ENCODE measurements at regions not wholly inside any gene's neighbourhood (a gene's known extent, or its start where the extent isn't known, plus 50 kb on each side); places are given as distances from the start of the nearest gene placed in this dataset.

DNA sequence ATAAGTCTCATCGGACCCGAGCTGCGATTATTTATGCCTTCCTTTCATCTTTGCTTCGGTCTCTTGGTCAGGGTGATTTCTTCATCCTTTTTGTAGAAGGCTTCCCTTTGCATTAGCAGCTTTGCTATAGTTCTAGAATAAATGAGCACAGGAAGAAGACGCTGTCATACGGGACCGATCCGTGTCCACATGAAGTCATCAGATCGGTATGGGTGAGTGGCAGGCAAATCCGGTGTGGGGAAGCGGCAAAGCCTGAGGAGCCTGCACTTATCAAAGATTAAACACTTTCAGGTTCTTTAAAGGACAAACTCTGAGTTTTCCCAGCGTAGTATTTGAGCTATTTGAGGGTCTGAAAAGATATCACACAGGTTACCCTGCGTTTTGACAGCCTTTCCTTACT lies 119.3 kb downstream of the IRS2 start:
- Histone ChIP-seq H3K36me3 (ENCODE audit: insufficient read depth, low read length) (no peaks in the 10 kb centered on the region), H3K9me3 (ENCODE audit: low read length) (no peaks in the 10 kb centered on the region), H2AFZ (ENCODE audit: low read depth, low read length) (no peak overlapping the region), H3K4me3 (ENCODE audit: low read length) (no peak overlapping the region), H3K27me3 (ENCODE audit: insufficient read depth, low read length) (no peaks in the 10 kb centered on the region), H3K4me1 (ENCODE audit: insufficient read depth, low read length) (peaks cover 10% of the 10 kb centered on the region)

- H2AFZ ChIP-seq (ENCODE audit: low read depth, low read length): no peak overlapping the region
- H3K9me3 ChIP-seq (ENCODE audit: low read length): no peaks in the 10 kb centered on the region
- no peak overlapping the region for H3K4me3 ChIP-seq (ENCODE audit: low read length)
- H3K27me3 ChIP-seq (ENCODE audit: insufficient read depth, low read length): no peaks in the 10 kb centered on the region
- H3K36me3 ChIP-seq (ENCODE audit: insufficient read depth, low read length): no peaks in the 10 kb centered on the region
- peaks cover 10% of the 10 kb centered on the region for H3K4me1 ChIP-seq (ENCODE audit: insufficient read depth, low read length)
Observed at GRCh38 chr13:109666656-109667055, 119.7 kb downstream of the IRS2 start.

DNA sequence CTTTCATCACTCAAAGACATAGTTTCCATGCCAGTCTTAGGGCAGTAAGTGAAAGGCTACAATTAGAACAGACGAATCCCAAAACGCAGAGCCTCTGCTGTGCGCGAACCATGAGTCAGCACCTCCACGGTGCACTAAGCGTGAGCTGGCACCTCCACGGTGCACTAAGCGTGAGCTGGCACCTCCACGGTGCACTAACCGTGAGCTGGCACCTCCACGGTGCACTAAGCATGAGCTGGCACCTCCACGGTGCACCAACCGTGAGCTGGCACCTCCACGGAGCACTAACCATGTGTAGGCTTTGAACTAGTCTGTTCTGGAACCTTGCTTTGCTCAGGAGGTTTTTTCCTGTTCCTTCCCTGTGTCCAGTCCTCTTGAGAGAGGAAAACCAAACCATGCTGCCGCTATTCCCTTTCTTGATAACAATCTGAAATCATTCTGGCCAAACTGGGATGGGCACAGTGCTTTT lies 120.6 kb downstream of the IRS2 start:
- Histone ChIP-seq H3K4me3 (ENCODE audit: low read length) (no peak overlapping the region), H3K9me3 (ENCODE audit: low read length) (no peaks in the 10 kb centered on the region), H3K4me1 (ENCODE audit: insufficient read depth, low read length) (peaks cover 10% of the 10 kb centered on the region), H3K36me3 (ENCODE audit: insufficient read depth, low read length) (no peaks in the 10 kb centered on the region), H3K27me3 (ENCODE audit: insufficient read depth, low read length) (peaks cover 3% of the 10 kb centered on the region), H2AFZ (ENCODE audit: low read depth, low read length) (no peak overlapping the region)

- H3K4me3 ChIP-seq (ENCODE audit: low read length): no peak overlapping the region
- peaks cover 10% of the 10 kb centered on the region for H3K4me1 ChIP-seq (ENCODE audit: insufficient read depth, low read length)
- no peaks in the 10 kb centered on the region for H3K9me3 ChIP-seq (ENCODE audit: low read length)
- H2AFZ ChIP-seq (ENCODE audit: low read depth, low read length): no peak overlapping the region
- H3K36me3 ChIP-seq (ENCODE audit: insufficient read depth, low read length): no peaks in the 10 kb centered on the region
- peaks cover 3% of the 10 kb centered on the region for H3K27me3 ChIP-seq (ENCODE audit: insufficient read depth, low read length)
Observed at GRCh38 chr13:109665240-109665639, 121.1 kb downstream of the IRS2 start.

DNA sequence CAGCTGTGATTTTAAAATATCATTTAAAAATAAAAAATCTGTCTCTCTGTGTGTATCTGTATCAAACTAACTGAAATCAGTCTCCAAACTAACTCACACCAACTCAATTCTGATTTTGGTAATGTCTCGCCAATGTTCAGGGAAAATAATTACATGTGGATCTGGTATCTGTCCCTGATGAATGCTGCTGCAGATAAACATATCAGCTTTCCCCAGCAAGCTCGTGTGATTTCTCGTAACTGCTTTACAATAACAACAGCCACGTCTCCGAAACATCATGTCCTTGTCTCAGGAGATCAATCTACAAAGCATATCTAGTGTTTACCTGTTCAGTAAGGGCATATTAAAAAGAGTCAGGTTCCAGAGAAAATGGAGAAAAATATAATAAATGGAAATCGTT lies 129.0 kb downstream of the IRS2 start:
- Histone ChIP-seq H3K27me3 (ENCODE audit: insufficient read depth, low read length) (peaks cover 3% of the 10 kb centered on the region), H3K4me3 (ENCODE audit: low read length) (no peak overlapping the region), H2AFZ (ENCODE audit: low read depth, low read length) (no peak overlapping the region), H3K4me1 (ENCODE audit: insufficient read depth, low read length) (no peaks in the 10 kb centered on the region), H3K36me3 (ENCODE audit: insufficient read depth, low read length) (no peaks in the 10 kb centered on the region), H3K9me3 (ENCODE audit: low read length) (no peaks in the 10 kb centered on the region)

GRCh38 chr13:109656206-109656605 lies 130.2 kb downstream of the IRS2 start:
- Histone ChIP-seq H2AFZ (ENCODE audit: low read depth, low read length) (no peak overlapping the region), H3K4me3 (ENCODE audit: low read length) (no peak overlapping the region), H3K27me3 (ENCODE audit: insufficient read depth, low read length) (peaks cover 3% of the 10 kb centered on the region), H3K9me3 (ENCODE audit: low read length) (no peaks in the 10 kb centered on the region), H3K4me1 (ENCODE audit: insufficient read depth, low read length) (no peaks in the 10 kb centered on the region), H3K36me3 (ENCODE audit: insufficient read depth, low read length) (no peaks in the 10 kb centered on the region)

DNA sequence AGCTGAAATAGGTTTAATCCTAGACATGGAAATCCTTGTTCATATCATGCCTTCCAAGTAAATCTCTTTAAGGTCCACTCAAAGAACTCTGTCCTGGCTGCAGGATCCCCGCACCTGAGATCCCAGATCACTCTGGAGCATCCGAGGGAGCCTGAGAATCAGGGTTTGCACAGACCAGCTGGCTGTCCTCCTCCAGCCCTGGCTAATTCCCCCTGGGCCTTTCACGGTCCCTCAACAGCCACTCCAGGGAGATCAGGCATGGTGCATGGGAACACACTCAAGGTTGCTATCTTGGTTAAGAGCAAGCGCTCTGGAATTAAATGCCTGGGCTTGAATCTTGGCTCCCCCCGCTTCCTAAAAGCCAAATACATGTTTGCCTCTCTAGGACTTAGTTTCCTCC lies 130.8 kb downstream of the IRS2 start:
- Histone ChIP-seq H3K36me3 (ENCODE audit: insufficient read depth, low read length) (no peaks in the 10 kb centered on the region), H3K9me3 (ENCODE audit: low read length) (no peaks in the 10 kb centered on the region), H3K27me3 (ENCODE audit: insufficient read depth, low read length) (no peaks in the 10 kb centered on the region), H3K4me1 (ENCODE audit: insufficient read depth, low read length) (no peaks in the 10 kb centered on the region), H3K4me3 (ENCODE audit: low read length) (no peak overlapping the region), H2AFZ (ENCODE audit: low read depth, low read length) (no peak overlapping the region)

- no peaks in the 10 kb centered on the region for H3K36me3 ChIP-seq (ENCODE audit: insufficient read depth, low read length)
- H3K27me3 ChIP-seq (ENCODE audit: insufficient read depth, low read length): no peaks in the 10 kb centered on the region
- H3K4me1 ChIP-seq (ENCODE audit: insufficient read depth, low read length): no peaks in the 10 kb centered on the region
- no peak overlapping the region for H2AFZ ChIP-seq (ENCODE audit: low read depth, low read length)
- no peak overlapping the region for H3K4me3 ChIP-seq (ENCODE audit: low read length)
- no peaks in the 10 kb centered on the region for H3K9me3 ChIP-seq (ENCODE audit: low read length)
Observed at GRCh38 chr13:109655206-109655600, 131.2 kb downstream of the IRS2 start.

- no peaks in the 10 kb centered on the region for H3K9me3 ChIP-seq (ENCODE audit: low read length)
- no peak overlapping the region for H3K4me3 ChIP-seq (ENCODE audit: low read length)
- H3K4me1 ChIP-seq (ENCODE audit: insufficient read depth, low read length): no peaks in the 10 kb centered on the region
- no peaks in the 10 kb centered on the region for H3K36me3 ChIP-seq (ENCODE audit: insufficient read depth, low read length)
- H3K27me3 ChIP-seq (ENCODE audit: insufficient read depth, low read length): no peaks in the 10 kb centered on the region
- H2AFZ ChIP-seq (ENCODE audit: low read depth, low read length): no peak overlapping the region
Observed at GRCh38 chr13:109654341-109655205, 131.8 kb downstream of the IRS2 start.

GRCh38 chr13:109652531-109652930 lies 133.9 kb downstream of the IRS2 start:
- Histone ChIP-seq H3K9me3 (ENCODE audit: low read length) (no peaks in the 10 kb centered on the region), H3K4me3 (ENCODE audit: low read length) (no peak overlapping the region), H3K27me3 (ENCODE audit: insufficient read depth, low read length) (no peaks in the 10 kb centered on the region), H2AFZ (ENCODE audit: low read depth, low read length) (no peak overlapping the region), H3K4me1 (ENCODE audit: insufficient read depth, low read length) (no peaks in the 10 kb centered on the region), H3K36me3 (ENCODE audit: insufficient read depth, low read length) (no peaks in the 10 kb centered on the region)

- no peaks in the 10 kb centered on the region for H3K27me3 ChIP-seq (ENCODE audit: insufficient read depth, low read length)
- no peak overlapping the region for H2AFZ ChIP-seq (ENCODE audit: low read depth, low read length)
- H3K4me3 ChIP-seq (ENCODE audit: low read length): no peak overlapping the region
- H3K36me3 ChIP-seq (ENCODE audit: insufficient read depth, low read length): no peaks in the 10 kb centered on the region
- no peaks in the 10 kb centered on the region for H3K9me3 ChIP-seq (ENCODE audit: low read length)
- no peaks in the 10 kb centered on the region for H3K4me1 ChIP-seq (ENCODE audit: insufficient read depth, low read length)
Observed at GRCh38 chr13:109651854-109652253, 134.5 kb downstream of the IRS2 start.

DNA sequence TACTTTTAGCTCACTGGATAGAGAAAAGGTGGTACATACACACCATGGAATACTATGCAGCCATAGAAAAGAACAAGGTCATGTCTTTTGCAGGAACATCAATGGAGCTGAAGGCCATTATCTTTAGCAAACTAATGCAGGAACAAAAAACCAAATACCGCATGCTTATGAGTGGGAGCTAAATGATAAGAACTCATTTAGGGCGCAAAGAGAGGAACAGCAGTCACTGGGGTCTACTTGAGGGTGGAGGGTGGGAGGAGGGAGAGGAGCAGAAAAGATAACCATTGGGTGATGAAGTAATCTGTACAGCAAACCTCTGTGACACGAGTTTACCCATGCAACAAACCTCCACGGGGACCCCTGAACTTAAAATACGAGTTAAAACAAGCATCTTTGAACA lies 135.1 kb downstream of the IRS2 start:
- H3K27me3 ChIP-seq (ENCODE audit: insufficient read depth, low read length): no peaks in the 10 kb centered on the region
- H3K4me1 ChIP-seq (ENCODE audit: insufficient read depth, low read length): no peaks in the 10 kb centered on the region
- no peak overlapping the region for H3K4me3 ChIP-seq (ENCODE audit: low read length)
- no peaks in the 10 kb centered on the region for H3K9me3 ChIP-seq (ENCODE audit: low read length)
- no peaks in the 10 kb centered on the region for H3K36me3 ChIP-seq (ENCODE audit: insufficient read depth, low read length)
- no peak overlapping the region for H2AFZ ChIP-seq (ENCODE audit: low read depth, low read length)

- Histone ChIP-seq H3K4me3 (ENCODE audit: low read length) (no peak overlapping the region), H2AFZ (ENCODE audit: low read depth, low read length) (no peak overlapping the region), H3K9me3 (ENCODE audit: low read length) (no peaks in the 10 kb centered on the region), H3K27me3 (ENCODE audit: insufficient read depth, low read length) (no peaks in the 10 kb centered on the region), H3K36me3 (ENCODE audit: insufficient read depth, low read length) (no peaks in the 10 kb centered on the region), H3K4me1 (ENCODE audit: insufficient read depth, low read length) (no peaks in the 10 kb centered on the region)
Observed at GRCh38 chr13:109650861-109651260, 135.5 kb downstream of the IRS2 start.

DNA sequence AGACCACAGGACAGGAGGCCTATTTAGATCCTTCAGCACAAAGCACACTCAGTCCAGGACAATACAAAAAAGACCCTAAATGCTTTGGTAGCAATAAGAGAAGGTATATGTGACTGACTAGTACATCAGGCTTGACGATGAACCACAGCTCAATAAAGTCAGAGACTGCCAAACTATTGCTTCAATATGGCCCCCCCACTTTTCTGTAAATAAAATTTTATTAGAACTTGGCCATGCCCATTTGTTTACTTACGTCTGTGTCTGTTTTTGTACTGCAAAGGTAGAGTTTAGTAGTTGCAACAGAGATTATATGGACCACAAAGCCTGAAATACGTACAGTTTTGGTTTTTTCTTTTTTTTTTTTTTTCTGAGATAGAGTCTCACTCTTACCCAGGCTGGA lies 136.7 kb downstream of the IRS2 start:
- Histone ChIP-seq H3K9me3 (ENCODE audit: low read length) (no peaks in the 10 kb centered on the region), H3K36me3 (ENCODE audit: insufficient read depth, low read length) (no peaks in the 10 kb centered on the region), H3K4me3 (ENCODE audit: low read length) (no peak overlapping the region), H2AFZ (ENCODE audit: low read depth, low read length) (no peak overlapping the region), H3K27me3 (ENCODE audit: insufficient read depth, low read length) (no peaks in the 10 kb centered on the region), H3K4me1 (ENCODE audit: insufficient read depth, low read length) (no peaks in the 10 kb centered on the region)
